NCI-H2107 (cell line): ENCODE measurements at regions not wholly inside any gene's neighbourhood (a gene's known extent, or its start where the extent isn't known, plus 50 kb on each side); places are given as distances from the start of the nearest gene placed in this dataset.

Experiments
- DNase-seq: peaks from one replicate; lab custom pipeline; 2025; lab: John Stamatoyannopoulos, UW

DNA sequence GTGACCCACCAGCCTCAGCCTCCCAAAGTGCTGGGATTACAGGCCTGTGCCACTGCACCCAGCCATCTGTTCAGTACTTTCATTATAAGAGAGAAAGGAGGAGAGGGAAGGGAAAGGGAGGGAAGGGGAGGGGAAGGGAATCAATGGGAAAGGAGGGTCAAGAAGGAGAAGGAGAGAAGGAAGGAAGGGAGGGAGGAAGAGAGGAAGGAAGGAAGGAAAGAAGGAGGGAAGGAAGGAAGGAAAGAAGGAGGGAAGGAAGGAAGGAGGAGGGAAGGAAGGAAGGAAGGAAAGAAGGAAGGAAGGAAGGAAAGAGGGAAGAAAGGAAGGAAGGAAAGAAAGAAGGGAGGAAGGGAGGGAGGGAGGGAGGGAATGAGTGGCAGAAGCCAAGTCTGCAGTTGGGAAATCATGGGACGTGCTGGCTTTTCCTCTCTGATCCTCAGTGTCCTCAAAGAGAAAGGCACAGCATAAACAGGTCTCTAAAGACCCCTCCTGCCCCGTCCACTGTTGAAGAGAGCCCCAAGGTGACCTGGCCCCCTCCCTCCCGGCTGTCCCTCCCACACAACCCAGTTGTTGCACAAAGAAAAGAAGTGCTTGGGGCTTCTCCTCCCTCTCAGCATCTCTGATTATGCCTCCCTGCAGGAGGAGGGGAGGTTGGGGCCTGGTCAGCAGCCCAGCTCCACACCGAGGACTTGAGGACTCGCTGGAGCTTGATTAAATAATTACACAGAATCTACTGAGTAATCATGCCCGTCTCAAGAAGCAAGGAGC is 69.1 kb upstream of the TOP1 start:
- DNase-seq, result no peak

DNA sequence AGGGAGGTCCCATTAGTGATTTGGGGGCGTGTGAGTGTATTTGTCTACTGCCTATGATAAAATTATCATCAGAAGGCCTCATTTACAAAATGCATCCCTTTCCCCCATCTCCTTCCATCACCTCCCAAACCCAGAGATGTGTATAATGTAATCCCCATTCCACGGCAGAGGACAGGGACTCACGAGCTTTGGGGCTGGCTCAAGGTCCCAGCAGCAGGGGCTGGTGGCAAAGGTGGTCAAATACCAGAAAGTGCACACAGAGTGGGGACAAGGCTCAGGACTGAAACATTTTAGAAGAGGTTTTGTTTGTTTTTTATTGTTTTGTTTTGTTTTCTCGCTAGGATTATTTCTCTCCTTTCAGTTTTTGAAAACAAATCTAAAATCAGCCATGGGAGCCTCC is 68.5 kb upstream of the TOP1 start:
- DNase-seq, result no peak

- DNase-seq, result no peak
Measured at GRCh38 chr20:40960521-40960956, 68.1 kb upstream of the TOP1 start.

DNA sequence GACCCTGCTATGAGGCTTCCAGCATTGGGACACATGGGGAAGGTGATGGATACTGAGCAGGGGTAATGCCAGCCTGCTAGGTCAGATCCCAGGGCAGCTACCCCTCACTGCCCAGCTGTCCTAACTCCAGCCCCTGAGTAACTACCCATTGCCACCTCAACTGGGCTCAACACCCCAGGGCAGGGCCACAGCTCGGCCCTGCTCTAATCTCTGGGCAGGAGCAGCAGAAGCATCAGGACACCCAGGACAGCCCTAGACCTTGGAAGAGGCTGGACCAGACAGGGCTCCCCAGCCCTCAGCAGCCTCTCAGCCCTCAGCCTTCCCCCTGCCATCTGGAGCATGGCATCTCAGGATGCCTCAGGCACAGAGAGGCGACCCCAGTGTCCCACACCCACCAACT is 67.4 kb upstream of the TOP1 start:
- DNase-seq, result no peak

- DNase-seq, result no peak
Measured at GRCh38 chr20:40961686-40962640, 66.7 kb upstream of the TOP1 start.

DNA sequence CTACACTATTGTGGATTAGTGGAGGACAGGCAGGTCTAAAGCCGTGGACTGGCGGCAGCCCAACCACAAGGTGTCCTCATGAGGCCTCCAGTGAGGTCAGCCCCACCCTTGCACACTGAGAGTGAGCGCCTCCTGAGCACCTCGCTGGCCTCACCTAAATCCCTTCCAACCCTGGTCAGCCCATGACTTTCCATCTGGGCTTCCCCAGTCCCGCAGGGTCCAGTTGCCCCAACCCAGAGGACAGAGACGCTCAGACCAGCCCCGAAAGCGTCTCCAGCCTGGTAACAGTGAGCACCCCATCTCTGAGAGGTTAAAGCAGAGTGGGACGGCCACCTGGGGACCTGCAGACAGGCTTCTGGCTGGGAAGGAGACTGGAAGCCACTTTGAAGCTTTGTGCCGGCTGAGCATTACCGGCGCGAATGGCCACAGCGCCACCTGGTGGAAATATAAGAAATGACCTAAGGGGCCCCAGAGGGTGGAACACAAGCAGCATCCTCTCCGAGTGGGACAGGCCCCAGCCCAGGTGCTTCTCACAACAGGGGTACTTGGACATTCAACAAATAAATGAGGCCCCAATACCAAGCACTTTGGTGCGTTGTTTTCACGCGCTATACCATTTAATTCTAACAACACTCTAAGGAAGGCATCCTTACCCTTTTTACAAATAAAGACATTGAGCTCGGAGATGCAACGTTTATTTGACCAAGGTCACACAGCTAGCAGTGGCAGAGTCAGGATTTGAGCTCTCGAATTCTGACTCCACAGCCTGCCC is 65.7 kb upstream of the TOP1 start:
- DNase-seq, result peak; percentile 26

DNA sequence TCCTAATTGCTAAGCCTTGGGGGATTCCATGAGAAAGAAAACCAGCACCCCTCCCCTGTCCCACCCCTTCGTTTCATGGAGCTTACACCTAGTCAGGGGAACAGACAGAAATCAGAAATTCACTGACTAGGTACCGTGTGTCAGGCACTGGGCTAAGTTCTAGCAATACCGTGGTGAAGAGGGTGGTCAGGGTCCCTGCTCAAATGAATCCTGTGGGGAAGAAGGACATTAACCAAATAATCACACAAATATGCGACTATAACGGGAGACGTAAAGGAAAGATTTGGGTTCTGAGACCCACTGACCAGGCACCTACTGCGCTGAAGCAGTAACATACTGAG is 65.1 kb upstream of the TOP1 start:
- no peak for DNase-seq

GRCh38 chr20:40965671-40966070 is 63.0 kb upstream of the TOP1 start:
- no peak for DNase-seq

GRCh38 chr20:40966103-40966502 is 62.5 kb upstream of the TOP1 start:
- no peak for DNase-seq

DNA sequence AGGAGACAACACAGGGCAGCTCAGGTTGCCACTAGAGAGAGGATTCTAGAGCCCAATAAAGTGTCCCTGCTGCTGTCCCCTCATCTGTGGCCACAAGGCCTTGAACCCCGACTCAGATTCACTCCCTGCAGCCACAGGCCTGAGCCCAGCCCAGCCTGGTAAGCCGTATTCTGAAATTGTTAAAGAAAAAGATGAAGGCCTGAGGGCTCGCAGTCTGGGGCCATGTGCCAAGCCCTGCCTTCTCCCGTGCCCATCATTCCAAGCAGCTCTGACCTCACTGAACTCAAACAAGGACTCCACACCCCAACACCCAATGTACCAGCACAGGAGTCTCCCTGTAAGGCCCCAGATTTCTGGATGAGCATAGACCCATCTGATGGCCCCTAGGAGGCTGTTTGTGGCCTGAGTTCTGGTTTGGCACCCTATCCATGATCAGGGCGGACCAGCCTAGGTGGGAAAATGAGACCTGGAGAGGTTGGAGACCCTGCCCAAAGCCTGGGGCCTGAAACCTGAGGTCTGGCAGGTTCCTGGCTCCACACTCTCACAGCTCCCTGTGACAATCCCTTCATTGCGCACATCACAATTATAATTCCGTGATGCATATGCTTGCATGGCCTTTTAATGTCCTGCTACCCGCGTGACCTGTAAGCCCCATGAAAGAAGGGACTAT is 62.0 kb upstream of the TOP1 start:
- DNase-seq, result no peak

GRCh38 chr20:40967700-40968099 is 60.9 kb upstream of the TOP1 start:
- no peak for DNase-seq

GRCh38 chr20:40968816-40969562 is 59.6 kb upstream of the TOP1 start:
- DNase-seq, result peak; percentile 3

DNA sequence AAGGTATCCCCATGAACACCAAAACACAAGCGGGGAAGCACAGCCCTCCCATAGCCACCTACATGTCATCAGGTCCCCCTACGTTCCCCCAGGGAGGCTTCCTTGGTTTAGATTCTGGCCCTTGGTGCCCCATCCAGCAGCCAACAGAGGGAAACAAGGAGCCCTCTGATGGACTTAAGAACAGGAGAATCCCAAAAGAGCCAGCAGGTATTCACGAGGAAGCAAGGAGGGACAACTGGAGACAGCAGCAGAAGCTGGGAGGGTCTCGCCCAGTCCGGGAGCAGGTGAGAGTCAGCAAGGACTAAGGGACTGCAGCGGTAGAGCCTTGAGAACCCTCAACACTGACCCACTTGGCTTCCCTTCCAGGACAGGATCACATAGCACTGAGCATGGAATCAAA is 58.4 kb upstream of the TOP1 start:
- no peak for DNase-seq

- no peak for DNase-seq
Measured at GRCh38 chr20:40977218-40977617, 51.4 kb upstream of the TOP1 start.

GRCh38 chr20:40978761-40979160 is 49.9 kb upstream of the TOP1 start:
- no peak for DNase-seq
